ENCODE measurements at regions not wholly inside any gene's neighbourhood (a gene's known extent, or its start where the extent isn't known, plus 50 kb on each side); places are given as distances from the start of the nearest gene placed in this dataset.

DNA sequence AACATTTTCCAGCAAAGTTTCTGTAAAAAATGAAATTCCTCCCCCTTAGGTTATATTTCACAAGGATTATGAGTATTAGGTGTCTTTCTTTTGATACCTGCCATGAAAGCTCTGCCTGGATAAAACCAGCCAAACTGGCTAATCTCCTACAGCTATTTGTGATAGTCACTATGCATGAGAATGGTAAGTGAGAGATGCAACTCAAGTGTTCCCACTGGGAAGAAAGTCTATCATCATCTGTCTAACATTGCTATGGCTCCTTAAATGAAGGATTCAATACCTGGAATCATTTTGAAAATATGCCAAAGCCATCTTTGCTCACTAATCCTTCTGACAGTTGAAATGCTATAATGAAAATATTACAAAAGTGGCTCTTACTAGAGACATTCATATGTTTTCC, 339.9 kb upstream of the LRRTM4 start:
- TF ChIP-seq POLR2A (IDR thresholded peaks at IDR 0.05) (no peak), POLR2AphosphoS5 (IDR thresholded peaks at IDR 0.05) (no peak)
- TF ChIP-seq, protein P1, sequence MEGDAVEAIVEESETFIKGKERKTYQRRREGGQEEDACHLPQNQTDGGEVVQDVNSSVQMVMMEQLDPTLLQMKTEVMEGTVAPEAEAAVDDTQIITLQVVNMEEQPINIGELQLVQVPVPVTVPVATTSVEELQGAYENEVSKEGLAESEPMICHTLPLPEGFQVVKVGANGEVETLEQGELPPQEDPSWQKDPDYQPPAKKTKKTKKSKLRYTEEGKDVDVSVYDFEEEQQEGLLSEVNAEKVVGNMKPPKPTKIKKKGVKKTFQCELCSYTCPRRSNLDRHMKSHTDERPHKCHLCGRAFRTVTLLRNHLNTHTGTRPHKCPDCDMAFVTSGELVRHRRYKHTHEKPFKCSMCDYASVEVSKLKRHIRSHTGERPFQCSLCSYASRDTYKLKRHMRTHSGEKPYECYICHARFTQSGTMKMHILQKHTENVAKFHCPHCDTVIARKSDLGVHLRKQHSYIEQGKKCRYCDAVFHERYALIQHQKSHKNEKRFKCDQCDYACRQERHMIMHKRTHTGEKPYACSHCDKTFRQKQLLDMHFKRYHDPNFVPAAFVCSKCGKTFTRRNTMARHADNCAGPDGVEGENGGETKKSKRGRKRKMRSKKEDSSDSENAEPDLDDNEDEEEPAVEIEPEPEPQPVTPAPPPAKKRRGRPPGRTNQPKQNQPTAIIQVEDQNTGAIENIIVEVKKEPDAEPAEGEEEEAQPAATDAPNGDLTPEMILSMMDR (IDR thresholded peaks at IDR 0.05): no peak

Measured in sigmoid colon (tissue), 4 donors.